HUES6 (cell line): ENCODE measurements at regions not wholly inside any gene's neighbourhood (a gene's known extent, or its start where the extent isn't known, plus 50 kb on each side); places are given as distances from the start of the nearest gene placed in this dataset.

Source experiments
- H3K27ac ChIP-seq: 2 replicates; pipeline ENCODE4 v1.7.0; 2013; ENCODE audit warnings: low read depth, mild to moderate bottlenecking, low read length, inconsistent platforms
- H3K27me3 ChIP-seq: 2 replicates; pipeline ENCODE4 v1.6.1; 2013; ENCODE audit warnings: low read length; ENCODE audit not compliant: control insufficient read depth, insufficient read depth
- H3K36me3 ChIP-seq: 2 replicates; pipeline ENCODE4 v1.6.1; 2013; ENCODE audit warnings: low read length; ENCODE audit not compliant: control insufficient read depth, insufficient read depth
- H3K4me1 ChIP-seq: 2 replicates; pipeline ENCODE4 v1.6.1; 2013; ENCODE audit warnings: low read length; ENCODE audit not compliant: control insufficient read depth, insufficient read depth
- H3K4me3 ChIP-seq: 2 replicates; pipeline ENCODE4 v1.5.1; 2013; ENCODE audit warnings: low read depth, low read length
- H3K9ac ChIP-seq: one replicate; pipeline ENCODE4 v1.6.1; 2013; ENCODE audit warnings: mild to moderate bottlenecking, low read length
- H3K9me3 ChIP-seq: 2 replicates; pipeline ENCODE4 v1.6.1; 2013; ENCODE audit warnings: low read depth, low read length; ENCODE audit not compliant: control insufficient read depth, insufficient read depth

- Histone ChIP-seq H3K9ac (no peak overlapping the region), H3K27me3 (no peaks in the 10 kb centered on the region), H3K36me3 (no peaks in the 10 kb centered on the region), H3K4me3 (no peak overlapping the region), H3K27ac (no peak overlapping the region), H3K4me1 (no peaks in the 10 kb centered on the region; the same call in 1 of the 2 replicates), H3K9me3 (no peaks in the 10 kb centered on the region)
These were observed 260.0 kb downstream of the ABHD5 start for GRCh38 chr3:43950775-43951174.

- H3K9ac ChIP-seq, result no peak overlapping the region
- H3K27ac ChIP-seq, result no peak overlapping the region
- no peaks in the 10 kb centered on the region for H3K27me3 ChIP-seq
- no peaks in the 10 kb centered on the region for H3K36me3 ChIP-seq
- peaks cover 2% of the 10 kb centered on the region; the same call in 1 of the 2 replicates for H3K4me1 ChIP-seq
- no peak overlapping the region for H3K4me3 ChIP-seq
- no peaks in the 10 kb centered on the region for H3K9me3 ChIP-seq
These were observed 261.1 kb downstream of the ABHD5 start for GRCh38 chr3:43951813-43952212.

- H3K27ac ChIP-seq, result no peak overlapping the region
- H3K4me3 ChIP-seq, result no peak overlapping the region
- no peaks in the 10 kb centered on the region for H3K9me3 ChIP-seq
- H3K9ac ChIP-seq, result no peak overlapping the region
- no peaks in the 10 kb centered on the region for H3K36me3 ChIP-seq
- H3K27me3 ChIP-seq, result no peaks in the 10 kb centered on the region
- peaks cover 3% of the 10 kb centered on the region; the same call in 1 of the 2 replicates for H3K4me1 ChIP-seq
These were observed 262.6 kb downstream of the ABHD5 start for GRCh38 chr3:43953380-43953779.

- no peak overlapping the region for H3K9ac ChIP-seq
- no peaks in the 10 kb centered on the region for H3K9me3 ChIP-seq
- H3K27ac ChIP-seq, result no peak overlapping the region
- no peaks in the 10 kb centered on the region for H3K27me3 ChIP-seq
- peaks cover 3% of the 10 kb centered on the region; the same call in 1 of the 2 replicates for H3K4me1 ChIP-seq
- H3K4me3 ChIP-seq, result no peak overlapping the region
- no peaks in the 10 kb centered on the region for H3K36me3 ChIP-seq
These were observed 263.3 kb downstream of the ABHD5 start for GRCh38 chr3:43953814-43954692.

- no peaks in the 10 kb centered on the region for H3K9me3 ChIP-seq
- peaks cover 11% of the 10 kb centered on the region; the same call in 1 of the 2 replicates for H3K4me1 ChIP-seq
- H3K4me3 ChIP-seq, result no peak overlapping the region
- no peaks in the 10 kb centered on the region for H3K27me3 ChIP-seq
- H3K36me3 ChIP-seq, result no peaks in the 10 kb centered on the region
- H3K9ac ChIP-seq, result no peak overlapping the region
- no peak overlapping the region for H3K27ac ChIP-seq
These were observed 266.2 kb downstream of the ABHD5 start for GRCh38 chr3:43956945-43957344.

GRCh38 chr3:43957553-43957952 is 266.8 kb downstream of the ABHD5 start:
- H3K4me1 ChIP-seq, result peaks cover 11% of the 10 kb centered on the region; the same call in 1 of the 2 replicates
- H3K27ac ChIP-seq, result no peak overlapping the region
- H3K27me3 ChIP-seq, result no peaks in the 10 kb centered on the region
- no peak overlapping the region for H3K4me3 ChIP-seq
- no peaks in the 10 kb centered on the region for H3K36me3 ChIP-seq
- H3K9me3 ChIP-seq, result no peaks in the 10 kb centered on the region
- H3K9ac ChIP-seq, result no peak overlapping the region

- H3K9ac ChIP-seq, result no peak overlapping the region
- H3K36me3 ChIP-seq, result no peaks in the 10 kb centered on the region
- peaks cover 11% of the 10 kb centered on the region; the same call in 1 of the 2 replicates for H3K4me1 ChIP-seq
- H3K9me3 ChIP-seq, result no peaks in the 10 kb centered on the region
- no peaks in the 10 kb centered on the region for H3K27me3 ChIP-seq
- H3K4me3 ChIP-seq, result no peak overlapping the region
- H3K27ac ChIP-seq, result no peak overlapping the region
These were observed 267.4 kb downstream of the ABHD5 start for GRCh38 chr3:43958005-43958770.

GRCh38 chr3:43958973-43959372 is 268.2 kb downstream of the ABHD5 start:
- H3K4me1 ChIP-seq, result peaks cover 11% of the 10 kb centered on the region; the same call in 1 of the 2 replicates
- H3K9ac ChIP-seq, result no peak overlapping the region
- no peaks in the 10 kb centered on the region for H3K36me3 ChIP-seq
- no peak overlapping the region for H3K4me3 ChIP-seq
- no peaks in the 10 kb centered on the region for H3K27me3 ChIP-seq
- H3K27ac ChIP-seq, result no peak overlapping the region
- H3K9me3 ChIP-seq, result no peaks in the 10 kb centered on the region

- H3K27me3 ChIP-seq, result no peaks in the 10 kb centered on the region
- no peak overlapping the region for H3K27ac ChIP-seq
- H3K9me3 ChIP-seq, result no peaks in the 10 kb centered on the region
- peaks cover 11% of the 10 kb centered on the region; the same call in 1 of the 2 replicates for H3K4me1 ChIP-seq
- no peaks in the 10 kb centered on the region for H3K36me3 ChIP-seq
- H3K4me3 ChIP-seq, result no peak overlapping the region
- H3K9ac ChIP-seq, result no peak overlapping the region
These were observed 269.0 kb downstream of the ABHD5 start for GRCh38 chr3:43959498-43960447.

- no peak overlapping the region for H3K27ac ChIP-seq
- no peaks in the 10 kb centered on the region for H3K27me3 ChIP-seq
- H3K36me3 ChIP-seq, result no peaks in the 10 kb centered on the region
- H3K9ac ChIP-seq, result no peak overlapping the region
- H3K4me1 ChIP-seq, result peaks cover 11% of the 10 kb centered on the region; the same call in 1 of the 2 replicates
- H3K9me3 ChIP-seq, result no peaks in the 10 kb centered on the region
- no peak overlapping the region for H3K4me3 ChIP-seq
These were observed 269.7 kb downstream of the ABHD5 start for GRCh38 chr3:43960448-43960840.
